ENCODE measurements at regions not wholly inside any gene's neighbourhood (a gene's known extent, or its start where the extent isn't known, plus 50 kb on each side); places are given as distances from the start of the nearest gene placed in this dataset.

DNA sequence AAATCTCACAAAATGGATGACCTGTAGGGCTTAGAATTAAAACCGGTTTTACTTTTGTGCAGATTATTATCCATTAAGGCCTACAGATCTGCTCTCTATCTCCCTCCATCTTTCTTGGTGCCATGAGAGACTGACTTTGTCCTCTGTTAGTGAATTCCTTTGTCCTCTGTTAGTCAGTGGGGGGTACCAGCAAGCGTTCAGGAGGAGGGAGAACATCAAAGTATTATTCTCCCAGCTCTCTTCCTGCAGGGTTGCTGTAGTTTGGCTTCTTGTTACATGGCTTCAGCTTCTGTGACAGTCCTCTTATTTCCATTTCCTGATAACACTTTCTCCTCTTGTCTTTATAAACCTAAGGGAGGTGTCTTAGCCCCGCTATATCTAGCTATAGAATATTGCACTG, 850.5 kb upstream of the SEMA6A start:
- DNase-seq = no peak
- Histone ChIP-seq H3K9me3 (peaks cover 0 to 14% (median 8%) of the 10 kb centered on the region in 4 donors), H3K27ac (no peak overlapping the region), H3K4me1 (no peaks in the 10 kb centered on the region), H3K36me3 (no peaks in the 10 kb centered on the region), H3K4me3 (no peak overlapping the region), H3K27me3 (no peaks in the 10 kb centered on the region)
- intact Hi-C loops (cut with DNase I; ENCODE audit: low total_unique reads) = no loop called here
- 61 to 76% (median 69%) methylated on average over 3 of the region's 3 CpGs for WGBS, 5 donors
- TF ChIP-seq POLR2AphosphoS5 (IDR thresholded peaks at IDR 0.05) (no peak), EP300 (IDR thresholded peaks at IDR 0.05) (no peak), POLR2A (IDR thresholded peaks at IDR 0.05) (no peak)
- TF ChIP-seq, protein P1, sequence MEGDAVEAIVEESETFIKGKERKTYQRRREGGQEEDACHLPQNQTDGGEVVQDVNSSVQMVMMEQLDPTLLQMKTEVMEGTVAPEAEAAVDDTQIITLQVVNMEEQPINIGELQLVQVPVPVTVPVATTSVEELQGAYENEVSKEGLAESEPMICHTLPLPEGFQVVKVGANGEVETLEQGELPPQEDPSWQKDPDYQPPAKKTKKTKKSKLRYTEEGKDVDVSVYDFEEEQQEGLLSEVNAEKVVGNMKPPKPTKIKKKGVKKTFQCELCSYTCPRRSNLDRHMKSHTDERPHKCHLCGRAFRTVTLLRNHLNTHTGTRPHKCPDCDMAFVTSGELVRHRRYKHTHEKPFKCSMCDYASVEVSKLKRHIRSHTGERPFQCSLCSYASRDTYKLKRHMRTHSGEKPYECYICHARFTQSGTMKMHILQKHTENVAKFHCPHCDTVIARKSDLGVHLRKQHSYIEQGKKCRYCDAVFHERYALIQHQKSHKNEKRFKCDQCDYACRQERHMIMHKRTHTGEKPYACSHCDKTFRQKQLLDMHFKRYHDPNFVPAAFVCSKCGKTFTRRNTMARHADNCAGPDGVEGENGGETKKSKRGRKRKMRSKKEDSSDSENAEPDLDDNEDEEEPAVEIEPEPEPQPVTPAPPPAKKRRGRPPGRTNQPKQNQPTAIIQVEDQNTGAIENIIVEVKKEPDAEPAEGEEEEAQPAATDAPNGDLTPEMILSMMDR (IDR thresholded peaks at IDR 0.05) = no peak

DNA sequence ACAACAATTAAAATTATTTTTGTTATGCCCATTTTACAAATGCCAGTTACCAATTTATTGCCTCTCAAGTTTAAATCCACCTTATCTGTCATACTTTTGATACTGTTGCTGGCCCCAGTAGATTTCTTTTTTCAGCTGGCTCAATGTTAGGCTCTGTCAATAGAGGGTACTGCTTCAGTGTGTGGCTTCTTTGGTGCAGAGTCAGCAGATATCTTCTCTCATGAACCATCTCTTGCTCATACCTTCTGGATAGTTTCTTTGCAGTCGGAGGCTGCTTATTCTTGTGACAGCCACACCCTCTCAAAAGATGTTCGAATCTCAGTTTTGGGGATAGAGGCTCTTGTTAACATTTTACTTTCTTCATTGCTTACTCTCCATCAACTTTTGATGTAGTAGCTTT, 849.9 kb upstream of the SEMA6A start:
- Histone ChIP-seq H3K27ac (no peak overlapping the region), H3K27me3 (no peaks in the 10 kb centered on the region), H3K36me3 (no peaks in the 10 kb centered on the region), H3K4me3 (no peak overlapping the region), H3K4me1 (no peaks in the 10 kb centered on the region), H3K9me3 (peaks cover 0 to 14% (median 8%) of the 10 kb centered on the region in 4 donors)
- 87 to 92% (median 92%) methylated on average over 2 of the region's 2 CpGs for WGBS, 5 donors
- intact Hi-C loops (cut with DNase I; ENCODE audit: low total_unique reads) = no loop called here
- no peak for TF ChIP-seq POLR2A (IDR thresholded peaks at IDR 0.05)
- TF ChIP-seq, protein P1 (IDR thresholded peaks at IDR 0.05) = no peak
- no peak for TF ChIP-seq EP300 (IDR thresholded peaks at IDR 0.05)
- TF ChIP-seq POLR2AphosphoS5 (IDR thresholded peaks at IDR 0.05) = no peak
- DNase-seq = no peak

DNA sequence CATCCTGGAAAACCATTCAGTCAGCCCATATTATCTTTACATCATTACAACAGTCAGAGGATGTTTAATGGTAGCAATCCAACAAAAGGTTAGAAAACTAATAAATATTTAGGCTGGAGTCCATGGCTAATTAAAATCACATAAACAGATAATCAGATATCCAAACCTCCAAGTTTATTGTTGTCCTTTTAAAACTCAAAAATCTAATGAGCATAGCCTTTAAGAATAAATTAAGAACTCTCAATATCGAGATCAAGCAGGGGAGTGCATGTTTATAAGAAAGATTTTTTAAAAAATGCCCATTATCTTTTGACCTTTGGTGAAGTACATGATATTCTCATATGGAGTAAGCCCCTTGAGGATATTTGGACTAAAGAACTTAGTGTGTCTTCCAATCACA, 842.9 kb upstream of the SEMA6A start:
- WGBS, 5 donors = 44 to 59% (median 55%) methylated on average over 1 of the region's 1 CpG
- no peak for DNase-seq
- Histone ChIP-seq H3K36me3 (no peaks in the 10 kb centered on the region), H3K27ac (no peak overlapping the region), H3K27me3 (no peaks in the 10 kb centered on the region), H3K4me1 (no peaks in the 10 kb centered on the region), H3K9me3 (peaks cover 0 to 14% (median 8%) of the 10 kb centered on the region in 4 donors), H3K4me3 (no peak overlapping the region)
- intact Hi-C loops (cut with DNase I; ENCODE audit: low total_unique reads) = no loop called here
- TF ChIP-seq POLR2A (IDR thresholded peaks at IDR 0.05) (no peak), EP300 (IDR thresholded peaks at IDR 0.05) (no peak), POLR2AphosphoS5 (IDR thresholded peaks at IDR 0.05) (no peak)
- TF ChIP-seq, protein P1 (IDR thresholded peaks at IDR 0.05) = no peak

DNA sequence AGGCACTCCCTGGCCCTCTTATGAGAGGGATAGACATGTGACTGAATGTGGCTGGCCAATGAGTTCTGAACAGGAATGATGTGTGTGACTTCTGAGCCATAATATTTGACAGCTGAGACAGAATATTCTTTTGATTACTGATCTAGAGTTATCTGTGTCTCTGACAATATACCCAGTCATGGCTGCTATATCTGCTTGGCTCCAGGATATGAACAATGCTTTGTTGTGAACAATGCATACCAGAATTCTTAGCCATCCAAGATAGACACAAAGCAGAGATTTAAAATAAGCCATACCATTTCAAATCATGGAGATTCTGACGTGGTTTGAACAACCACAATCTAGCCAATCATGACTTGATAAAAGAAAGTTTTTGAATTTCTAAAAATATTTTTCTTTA, 840.3 kb upstream of the SEMA6A start:
- Histone ChIP-seq H3K4me1 (no peaks in the 10 kb centered on the region), H3K27ac (no peak overlapping the region), H3K36me3 (no peaks in the 10 kb centered on the region), H3K27me3 (no peaks in the 10 kb centered on the region), H3K9me3 (no peaks in the 10 kb centered on the region), H3K4me3 (no peak overlapping the region)
- no peak for TF ChIP-seq EP300 (IDR thresholded peaks at IDR 0.05)
- no peak for TF ChIP-seq POLR2AphosphoS5 (IDR thresholded peaks at IDR 0.05)
- TF ChIP-seq POLR2A (IDR thresholded peaks at IDR 0.05) = no peak
- TF ChIP-seq, protein P1 (IDR thresholded peaks at IDR 0.05) = no peak
- intact Hi-C loops (cut with DNase I; ENCODE audit: low total_unique reads) = no loop called here
- WGBS, 5 donors = 47 to 73% (median 67%) methylated on average over 1 of the region's 1 CpG
- no peak for DNase-seq
